HG03097 (cell line): ENCODE measurements at regions not wholly inside any gene's neighbourhood (a gene's known extent, or its start where the extent isn't known, plus 50 kb on each side); places are given as distances from the start of the nearest gene placed in this dataset.
"Not testable (repeated sequence)": the region's sequence is repeated elsewhere in the genome, so short reads cannot be mapped to it uniquely, and the experiment has no call there.

Experiments used
- ATAC-seq: cut with Tn5 transposase; IDR thresholded peaks from one replicate; pipeline ENCODE4 v1.9.1; 2021; ENCODE audit not compliant: unreplicated experiment, low FRiP score

DNA sequence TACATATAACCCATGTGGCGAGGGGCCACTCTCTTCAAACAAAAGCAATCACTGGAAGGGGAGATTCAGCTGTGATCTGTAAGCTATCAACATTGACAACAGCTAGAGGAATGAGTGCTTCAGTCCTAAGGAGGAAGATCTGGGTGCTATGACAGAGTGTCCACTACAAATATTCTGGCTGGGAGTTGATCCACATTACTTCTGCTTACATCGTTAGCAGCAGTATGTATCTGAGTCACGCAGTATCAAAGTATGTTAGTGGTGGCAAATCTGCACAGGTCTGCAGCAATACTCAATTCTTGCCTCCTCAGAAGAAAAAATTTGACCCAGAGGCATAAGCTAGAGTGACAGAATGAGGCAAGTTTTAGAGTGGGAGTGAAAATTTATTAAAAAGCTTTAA, 267.0 kb downstream of the PTH2R start:
- no peak for ATAC-seq

GRCh38 chr2:208674919-208675318, 268.3 kb downstream of the PTH2R start:
- ATAC-seq = no peak

DNA sequence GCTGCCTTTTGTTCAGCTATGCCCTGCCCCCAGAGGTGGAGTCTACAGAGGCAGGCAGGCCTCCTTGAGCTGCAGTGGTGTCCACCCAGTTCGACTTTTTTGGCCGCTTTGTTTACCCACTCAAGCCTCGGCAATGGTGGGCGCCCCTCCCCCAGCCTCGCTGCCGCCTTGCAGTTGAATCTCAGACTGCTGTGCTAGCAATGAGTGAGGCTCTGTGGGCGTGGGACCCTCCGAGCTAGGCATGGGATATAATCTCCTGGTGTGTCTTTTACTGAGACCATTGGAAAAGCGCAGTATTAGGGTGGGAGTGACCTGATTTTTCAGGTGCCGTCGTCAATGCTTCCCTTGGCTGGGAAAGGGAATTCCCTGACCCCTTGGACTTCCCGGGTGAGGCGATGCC, 279.3 kb downstream of the PTH2R start:
- not testable (repeated sequence) for ATAC-seq

DNA sequence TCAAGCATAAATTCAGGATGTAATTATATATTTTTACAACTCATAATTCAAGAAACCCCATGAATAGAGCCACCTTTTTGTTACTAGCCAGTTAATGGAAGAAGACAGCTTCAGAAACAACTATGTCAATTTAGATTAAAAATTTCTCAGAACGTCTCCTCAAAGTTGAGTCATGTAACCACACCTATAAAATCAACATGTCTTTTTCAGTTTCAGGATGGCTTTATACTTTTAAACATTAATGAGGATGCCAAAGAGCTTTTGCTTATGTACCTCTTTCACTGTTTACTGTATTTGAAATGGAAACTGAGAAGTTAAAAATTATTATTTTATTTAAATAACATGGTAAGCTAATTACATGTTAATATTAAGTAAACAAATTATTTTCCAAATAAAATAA, 280.1 kb downstream of the PTH2R start:
- peak; percentile 87 for ATAC-seq

DNA sequence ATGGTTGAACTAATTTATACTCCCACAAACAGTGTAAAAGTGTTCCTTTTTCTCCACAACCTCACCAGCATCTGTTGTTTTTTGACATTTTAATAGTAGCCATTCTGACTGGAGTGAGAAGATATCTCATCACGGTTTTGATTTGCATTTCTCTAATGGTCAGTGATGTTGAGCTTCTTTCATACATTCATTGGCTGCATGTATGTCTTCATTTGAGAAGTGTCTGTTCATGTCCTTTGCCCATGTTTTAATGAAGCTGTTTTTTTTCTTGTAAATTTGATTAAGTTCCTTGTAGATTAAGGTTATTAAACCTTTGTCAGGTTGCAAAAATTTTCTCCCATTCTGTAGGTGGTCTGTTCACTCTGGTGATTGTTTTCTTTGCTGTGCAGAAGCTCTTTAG, 281.1 kb downstream of the PTH2R start:
- ATAC-seq = not testable (repeated sequence)

DNA sequence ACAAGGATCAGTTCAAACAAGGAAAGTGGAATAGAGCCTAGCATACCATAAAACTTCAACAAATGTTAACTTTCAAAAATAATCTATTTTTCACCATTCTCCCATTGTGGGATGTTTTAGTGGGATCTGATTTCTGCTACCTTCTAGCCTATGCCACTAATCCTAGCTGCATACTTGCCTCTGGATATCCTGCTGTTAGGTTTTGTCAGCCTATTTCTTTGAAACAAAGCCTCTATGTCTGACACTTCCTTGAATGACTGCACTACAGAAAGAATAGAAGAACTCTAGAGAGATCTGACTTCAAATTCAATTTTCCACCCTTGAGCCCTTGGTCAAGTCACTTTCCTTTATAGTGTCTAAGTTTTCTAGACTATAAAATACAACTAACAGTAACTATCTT, 291.5 kb downstream of the PTH2R start:
- ATAC-seq = no peak

DNA sequence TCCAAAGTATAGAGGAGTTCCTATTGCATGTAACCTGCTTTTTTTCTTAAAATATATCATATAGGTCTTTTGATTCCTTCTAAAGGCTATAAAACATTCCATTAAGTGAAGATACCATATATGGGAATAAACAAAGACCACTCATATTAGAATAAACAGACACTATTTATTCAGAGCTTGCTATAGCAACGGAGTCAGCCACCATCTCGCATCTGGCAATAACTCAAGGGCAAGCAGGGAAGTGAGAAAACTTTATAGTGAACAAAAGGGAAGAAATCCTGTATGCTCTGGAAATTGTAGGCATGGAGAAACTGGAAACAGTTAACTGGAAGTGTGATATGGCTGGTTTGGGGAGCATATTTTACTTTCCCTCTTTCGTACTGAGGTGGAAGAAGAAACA, 301.9 kb downstream of the PTH2R start:
- no peak for ATAC-seq

DNA sequence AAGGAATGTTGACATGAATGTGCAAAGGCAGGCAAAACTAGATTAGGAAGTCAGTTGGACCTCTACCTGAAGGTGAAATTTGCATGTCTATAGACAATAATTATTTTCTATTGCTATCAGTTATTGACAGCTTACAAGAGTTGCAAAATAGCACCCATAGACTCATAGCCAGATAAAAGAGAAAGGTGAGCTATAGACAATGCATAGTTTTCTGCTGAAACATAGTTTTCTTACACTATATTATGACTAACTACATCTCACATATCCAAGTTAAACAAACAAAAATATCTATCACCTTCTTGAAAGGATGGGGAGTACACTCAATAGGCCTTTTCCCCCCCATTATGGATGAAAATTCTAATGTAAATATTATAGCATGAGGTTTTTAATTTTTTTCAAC, 305.0 kb downstream of the PTH2R start:
- no peak for ATAC-seq

GRCh38 chr2:208713066-208713745, 306.6 kb downstream of the PTH2R start:
- no peak for ATAC-seq

GRCh38 chr2:208718828-208719227, 312.2 kb downstream of the PTH2R start:
- ATAC-seq = no peak

- no peak for ATAC-seq
Measured at GRCh38 chr2:208722731-208723130, 316.1 kb downstream of the PTH2R start.

GRCh38 chr2:208725280-208725679, 318.7 kb downstream of the PTH2R start:
- no peak for ATAC-seq

GRCh38 chr2:208726242-208726641, 319.6 kb downstream of the PTH2R start:
- ATAC-seq = no peak

DNA sequence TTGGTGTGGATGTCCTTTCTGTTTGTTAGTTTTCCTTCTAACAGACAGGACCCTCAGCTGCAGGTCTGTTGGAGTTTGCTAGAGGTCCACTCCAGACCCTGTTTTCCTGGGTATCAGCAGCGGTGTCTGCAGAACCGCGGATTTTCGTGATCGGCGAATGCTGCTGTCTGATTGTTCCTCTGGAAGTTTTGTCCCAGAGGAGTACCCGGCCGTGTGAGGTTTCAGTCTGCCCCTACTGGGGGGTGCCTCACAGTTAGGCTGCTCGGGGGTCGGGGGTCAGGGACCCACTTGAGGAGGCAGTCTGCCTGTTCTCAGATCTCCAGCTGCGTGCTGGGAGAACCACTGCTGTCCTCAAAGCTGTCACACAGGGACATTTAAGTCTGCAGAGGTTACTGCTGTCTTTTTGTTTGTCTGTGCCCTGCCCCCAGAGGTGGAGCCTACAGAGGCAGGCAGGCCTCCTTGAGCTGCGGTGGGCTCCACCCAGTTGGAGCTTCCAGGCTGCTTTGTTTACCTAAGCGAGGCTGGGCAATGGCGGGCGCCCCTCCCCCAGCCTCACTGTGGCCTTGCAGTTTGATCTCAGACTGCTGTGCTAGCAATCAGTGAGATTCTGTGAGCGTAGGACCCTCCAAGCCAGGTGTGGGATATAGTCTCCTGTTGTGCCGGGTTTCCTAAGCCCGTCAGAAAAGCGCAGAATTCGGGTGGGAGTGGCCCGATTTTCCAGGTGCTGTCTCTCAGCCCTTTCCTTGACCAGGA, 345.2 kb downstream of the PTH2R start:
- not testable (repeated sequence) for ATAC-seq

- no peak for ATAC-seq
Measured at GRCh38 chr2:208757364-208757763, 350.8 kb downstream of the PTH2R start.

DNA sequence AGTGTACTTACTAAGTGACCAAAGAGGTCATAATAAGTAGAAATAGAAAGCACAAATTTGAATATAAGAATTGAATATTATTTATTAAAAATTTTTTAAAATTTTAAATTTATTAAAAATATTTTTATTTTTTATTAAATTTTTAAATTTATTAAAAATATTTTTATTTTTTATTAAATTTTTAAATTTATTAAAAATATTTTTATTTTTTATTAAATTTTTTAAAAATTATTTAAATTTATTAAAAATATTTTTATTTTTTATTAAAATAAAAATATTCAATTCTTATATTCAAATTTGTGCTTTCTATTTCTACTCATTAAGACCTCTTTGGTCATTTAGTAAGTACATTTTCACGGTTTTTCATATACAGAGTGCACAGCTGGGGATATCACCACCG, 366.5 kb downstream of the PTH2R start:
- ATAC-seq = not testable (repeated sequence)

DNA sequence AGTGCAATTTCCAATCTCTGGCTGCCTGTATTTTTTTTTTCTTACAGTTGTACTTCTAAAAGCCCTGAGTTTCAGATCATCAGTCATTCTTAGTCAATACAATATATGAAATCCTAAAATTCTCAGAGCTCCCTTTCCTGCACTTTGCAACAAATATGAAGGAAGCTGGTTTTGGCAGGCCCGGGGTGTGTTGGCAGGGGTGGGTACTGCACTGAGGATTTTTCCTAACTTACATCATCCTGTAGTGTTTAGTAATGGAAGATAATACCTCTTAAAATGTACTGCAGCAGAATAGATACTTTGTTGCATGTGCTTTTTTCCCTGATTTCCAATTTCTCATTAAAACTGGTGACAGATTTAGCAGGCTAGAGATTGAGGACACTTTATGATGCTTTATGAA, 374.6 kb downstream of the PTH2R start:
- ATAC-seq = no peak

GRCh38 chr2:208782097-208782496, 375.5 kb downstream of the PTH2R start:
- no peak for ATAC-seq

DNA sequence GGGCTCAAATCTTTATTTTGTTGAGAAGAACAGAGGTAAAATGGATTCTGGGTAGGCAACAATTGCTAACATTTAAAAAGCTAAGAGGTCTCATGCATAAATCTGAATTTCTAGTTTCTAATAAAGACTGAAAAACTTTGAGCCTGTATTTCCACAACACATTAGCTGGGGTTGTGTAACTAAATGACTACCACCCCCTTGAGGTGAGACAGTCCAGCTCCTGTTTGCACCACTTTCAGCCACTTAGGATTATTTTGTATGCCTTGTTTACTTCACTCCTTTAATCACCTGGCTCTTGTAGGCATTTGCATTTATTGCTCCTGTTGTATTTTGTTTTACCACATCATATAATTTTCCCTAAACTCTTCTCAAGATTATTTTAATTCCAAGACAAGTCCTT, 376.6 kb downstream of the PTH2R start:
- no peak for ATAC-seq

DNA sequence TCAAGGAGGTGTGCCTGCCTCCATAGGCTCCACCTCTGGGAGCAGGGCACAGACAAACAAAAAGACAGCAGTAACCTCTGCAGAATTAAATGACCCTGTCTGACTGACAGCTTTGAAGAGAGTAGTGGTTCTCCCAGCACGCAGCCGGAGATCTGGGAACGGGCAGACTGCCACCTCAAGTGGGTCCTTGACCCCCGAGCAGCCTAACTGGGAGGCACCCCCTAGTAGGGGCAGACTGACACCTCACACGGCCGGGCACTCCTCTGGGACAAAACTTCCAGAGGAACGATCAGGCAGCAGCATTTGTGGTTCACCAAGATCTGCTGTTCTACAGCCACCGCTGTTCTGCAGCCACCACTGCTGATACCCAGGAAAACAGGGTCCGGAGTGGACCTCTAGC, 378.2 kb downstream of the PTH2R start:
- ATAC-seq = not testable (repeated sequence)

DNA sequence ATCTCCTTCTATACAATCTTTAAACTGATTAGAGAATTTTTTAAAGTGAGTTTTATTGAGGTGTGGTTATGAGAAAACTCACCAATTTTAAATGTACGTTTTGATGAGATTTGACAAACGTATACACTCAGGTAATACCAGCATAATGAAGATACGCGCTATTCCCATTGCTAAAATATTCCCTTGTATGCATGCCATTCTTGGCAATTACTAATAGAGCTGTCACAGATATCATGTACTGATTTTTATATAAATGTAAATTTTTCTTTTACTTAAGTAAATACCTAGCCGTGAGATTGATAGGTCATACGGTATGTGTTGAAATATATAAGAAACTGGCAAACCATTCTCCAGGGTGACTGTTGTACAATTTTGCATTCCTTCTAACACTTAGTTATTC, 384.7 kb downstream of the PTH2R start:
- ATAC-seq = no peak

GRCh38 chr2:208792766-208793165, 386.2 kb downstream of the PTH2R start:
- ATAC-seq = no peak
